ENCODE measurements at regions not wholly inside any gene's neighbourhood (a gene's known extent, or its start where the extent isn't known, plus 50 kb on each side); places are given as distances from the start of the nearest gene placed in this dataset.

DNA sequence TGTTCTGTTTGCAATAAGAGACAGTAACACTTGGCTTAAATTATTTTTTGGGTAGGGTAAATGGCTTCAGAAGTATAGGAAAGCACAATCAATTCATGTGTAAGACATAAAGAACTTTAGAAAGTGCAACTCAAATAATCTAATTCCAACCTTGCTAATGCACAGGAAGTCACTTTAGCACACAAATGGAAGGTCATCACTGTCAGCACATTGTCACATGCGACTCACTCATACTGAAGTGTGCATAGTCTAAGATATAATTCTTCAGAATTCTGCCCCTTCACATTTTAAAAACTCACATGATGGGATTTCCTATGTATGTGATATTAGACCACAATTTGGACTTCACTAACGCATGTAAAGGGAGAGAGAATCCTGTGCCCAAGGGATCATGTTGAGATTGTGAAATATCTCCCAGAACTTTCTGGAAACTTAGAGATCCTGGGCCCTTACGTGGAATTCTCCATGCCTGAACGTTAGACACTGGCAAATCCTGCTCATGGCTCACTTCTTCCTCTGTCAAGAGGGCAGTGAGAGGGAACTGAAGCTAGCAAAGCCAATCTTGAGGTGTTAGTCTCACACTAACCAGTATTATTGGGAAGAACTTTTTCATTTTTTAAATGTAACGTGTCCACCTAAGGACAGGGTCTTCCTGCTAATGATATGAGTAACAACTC is 403.2 kb upstream of the PTGER4 start:
- no peak for ATAC-seq

DNA sequence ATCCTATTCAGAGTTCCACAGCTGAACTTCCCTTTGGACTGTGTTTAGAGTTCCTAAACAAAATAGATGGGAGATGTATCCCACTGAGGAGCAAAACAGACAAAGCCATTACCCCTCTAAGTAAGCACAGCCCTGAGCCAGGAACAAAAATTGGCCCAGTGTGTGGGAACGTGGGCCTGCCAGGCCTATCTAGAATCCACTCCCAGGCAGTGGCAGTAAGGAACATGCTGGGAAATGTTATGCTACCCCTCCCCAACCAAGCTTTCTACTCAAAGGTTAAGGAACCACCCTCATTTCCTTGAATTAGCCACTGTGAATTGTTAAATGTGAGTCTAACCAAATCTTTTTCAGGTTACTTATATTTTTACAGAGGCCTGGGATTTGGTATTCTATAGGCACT is 405.1 kb upstream of the PTGER4 start:
- H3K4me1 ChIP-seq (ENCODE audit: low read depth) = no peaks in the 10 kb centered on the region
- H3K9me3 ChIP-seq = no peaks in the 10 kb centered on the region
- no peak overlapping the region for H3K4me3 ChIP-seq
- intact Hi-C loops (cut with DNase I, micrococcal nuclease) = no loop called here
- ATAC-seq (no peak), DNase-seq (no peak)
- H3K36me3 ChIP-seq (ENCODE audit: low read depth) = no peaks in the 10 kb centered on the region
- TF ChIP-seq, protein P1, sequence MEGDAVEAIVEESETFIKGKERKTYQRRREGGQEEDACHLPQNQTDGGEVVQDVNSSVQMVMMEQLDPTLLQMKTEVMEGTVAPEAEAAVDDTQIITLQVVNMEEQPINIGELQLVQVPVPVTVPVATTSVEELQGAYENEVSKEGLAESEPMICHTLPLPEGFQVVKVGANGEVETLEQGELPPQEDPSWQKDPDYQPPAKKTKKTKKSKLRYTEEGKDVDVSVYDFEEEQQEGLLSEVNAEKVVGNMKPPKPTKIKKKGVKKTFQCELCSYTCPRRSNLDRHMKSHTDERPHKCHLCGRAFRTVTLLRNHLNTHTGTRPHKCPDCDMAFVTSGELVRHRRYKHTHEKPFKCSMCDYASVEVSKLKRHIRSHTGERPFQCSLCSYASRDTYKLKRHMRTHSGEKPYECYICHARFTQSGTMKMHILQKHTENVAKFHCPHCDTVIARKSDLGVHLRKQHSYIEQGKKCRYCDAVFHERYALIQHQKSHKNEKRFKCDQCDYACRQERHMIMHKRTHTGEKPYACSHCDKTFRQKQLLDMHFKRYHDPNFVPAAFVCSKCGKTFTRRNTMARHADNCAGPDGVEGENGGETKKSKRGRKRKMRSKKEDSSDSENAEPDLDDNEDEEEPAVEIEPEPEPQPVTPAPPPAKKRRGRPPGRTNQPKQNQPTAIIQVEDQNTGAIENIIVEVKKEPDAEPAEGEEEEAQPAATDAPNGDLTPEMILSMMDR (IDR thresholded peaks at IDR 0.05) = no peak

More for the DNA sequence above, 403.2 kb upstream of the PTGER4 start:
- Histone ChIP-seq H3K4me3 (no peak overlapping the region), H3K9me3 (no peaks in the 10 kb centered on the region), H3K36me3 (ENCODE audit: low read depth) (no peaks in the 10 kb centered on the region), H3K4me1 (ENCODE audit: low read depth) (no peaks in the 10 kb centered on the region)
- TF ChIP-seq, protein P1 (IDR thresholded peaks at IDR 0.05) = no peak
- intact Hi-C loops (cut with DNase I, micrococcal nuclease) = no loop called here
- DNase-seq = no peak

DNA sequence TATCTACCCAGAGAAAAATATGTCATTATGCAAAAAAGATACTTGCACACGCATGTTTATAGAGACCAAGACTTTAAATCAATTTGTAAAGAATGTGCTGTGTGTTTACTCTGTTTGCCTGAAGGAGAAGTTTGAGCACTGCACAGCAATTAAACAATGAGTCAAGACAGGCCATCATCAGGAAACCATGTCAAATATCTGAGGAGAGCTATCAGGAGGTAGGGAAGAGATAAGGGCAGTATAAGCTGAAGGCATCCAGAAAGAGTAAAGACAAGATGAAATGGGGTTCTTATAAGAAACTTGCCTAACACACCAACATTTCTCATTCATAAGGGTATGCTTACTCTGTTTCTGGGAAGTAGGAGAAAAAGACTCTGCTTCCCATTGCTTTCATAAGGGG is 405.8 kb upstream of the PTGER4 start:
- no peaks in the 10 kb centered on the region for H3K9me3 ChIP-seq
- ATAC-seq (no peak), DNase-seq (no peak)
- H3K36me3 ChIP-seq (ENCODE audit: low read depth) = no peaks in the 10 kb centered on the region
- no peaks in the 10 kb centered on the region for H3K4me1 ChIP-seq (ENCODE audit: low read depth)
- TF ChIP-seq, protein P1 (IDR thresholded peaks at IDR 0.05) = no peak
- intact Hi-C loops (cut with DNase I, micrococcal nuclease) = no loop called here
- no peak overlapping the region for H3K4me3 ChIP-seq

DNA sequence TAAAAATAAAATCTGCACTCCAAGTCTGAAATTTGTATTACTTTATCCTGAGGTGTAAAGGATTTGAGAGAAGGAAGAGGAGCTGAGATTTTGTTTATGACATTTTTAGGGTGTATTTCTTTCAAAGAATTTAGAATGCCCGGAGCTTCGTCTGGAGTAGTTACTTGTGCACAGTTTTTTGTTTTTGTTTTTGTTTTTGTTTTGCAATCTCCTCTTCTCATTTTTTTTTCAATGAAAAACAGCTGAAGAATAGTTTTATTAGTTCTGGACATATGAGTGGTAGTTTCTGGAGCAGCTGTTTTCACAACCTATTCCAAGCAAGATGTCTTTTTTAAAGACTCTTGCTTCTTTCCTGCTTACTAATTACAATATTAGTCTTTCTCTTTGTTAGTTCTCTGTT is 408.2 kb upstream of the PTGER4 start:
- TF ChIP-seq, protein P1 (IDR thresholded peaks at IDR 0.05) = no peak
- Histone ChIP-seq H3K36me3 (ENCODE audit: low read depth) (no peaks in the 10 kb centered on the region), H3K9me3 (no peaks in the 10 kb centered on the region), H3K4me3 (no peak overlapping the region), H3K4me1 (ENCODE audit: low read depth) (no peaks in the 10 kb centered on the region)
- ATAC-seq (no peak), DNase-seq (no peak)
- intact Hi-C loops (cut with DNase I, micrococcal nuclease) = no loop called here

DNA sequence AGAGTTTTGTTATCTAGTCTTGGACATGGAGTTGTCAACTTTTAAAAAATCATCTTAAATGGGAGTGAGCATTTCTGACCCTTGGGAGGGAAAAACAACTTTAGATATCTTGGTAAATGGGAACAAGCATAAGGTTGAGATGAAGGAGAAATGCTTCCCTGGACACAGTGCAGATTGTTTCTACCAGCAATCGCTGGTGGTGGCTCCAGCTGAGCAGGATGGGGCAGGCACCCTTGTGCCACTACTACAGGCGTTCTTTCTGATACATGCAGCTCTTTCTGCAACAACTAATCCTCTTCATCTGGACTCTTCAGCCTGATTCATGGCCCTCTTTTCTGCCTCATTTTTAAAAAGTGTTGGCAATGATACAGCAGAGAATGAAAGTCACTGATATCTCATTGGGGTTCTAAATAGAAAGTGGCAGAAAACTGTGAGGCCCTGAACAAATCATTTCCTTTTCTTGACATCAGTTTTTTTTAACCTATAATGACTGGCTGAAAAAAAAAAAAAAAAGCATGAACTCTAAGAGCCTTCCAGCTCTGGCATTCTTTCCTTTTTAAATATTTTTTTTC is 409.4 kb upstream of the PTGER4 start:
- intact Hi-C loops (cut with DNase I, micrococcal nuclease) = no loop called here
- no peak for ATAC-seq
- H3K36me3 ChIP-seq (ENCODE audit: low read depth) = no peaks in the 10 kb centered on the region
- H3K9me3 ChIP-seq = no peaks in the 10 kb centered on the region
- H3K4me3 ChIP-seq = no peak overlapping the region
- H3K4me1 ChIP-seq (ENCODE audit: low read depth) = no peaks in the 10 kb centered on the region
- TF ChIP-seq, protein P1 (IDR thresholded peaks at IDR 0.05) = no peak
- DNase-seq = no peak
